Common myeloid progenitor, CD34-positive (primary cell): ENCODE measurements at regions not wholly inside any gene's neighbourhood (a gene's known extent, or its start where the extent isn't known, plus 50 kb on each side); places are given as distances from the start of the nearest gene placed in this dataset.

ENCODE experiments used
- CTCF ChIA-PET: fragments of 350-600 bp; sonication (Branson Sonifier 250); formaldehyde crosslinking; loops from one replicate; lab custom pipeline; 2021; ENCODE audit warnings: antibody characterized with exemption; lab: Charles Lee
- POLR2A ChIA-PET: fragments of 350-600 bp; sonication (Branson Sonifier 250); formaldehyde crosslinking; loops from one replicate; lab custom pipeline; 2021; ENCODE audit warnings: antibody characterized with exemption; lab: Charles Lee
- DNase-seq, 3 donors: peaks; one replicate each; pipeline versions ENCODE4 v3.0.0 to v3.0.0-alpha.2; 2013
- H3K27ac ChIP-seq, 2 experiments: 1 replicate in 1 of 2; 2 replicates in 1 of 2; pipeline ENCODE4 v1.7.0; 2013; ENCODE audit warnings: inconsistent platforms in 2 of 2, low read length in 2 of 2, mild to moderate bottlenecking in 2 of 2, low read depth in 1 of 2, moderate library complexity in 1 of 2; ENCODE audit not compliant: severe bottlenecking in 2 of 2, insufficient read depth in 1 of 2, poor library complexity in 1 of 2
- H3K27me3 ChIP-seq, 5 experiments: replicated peaks in 2 of 5; 1 replicate in 3 of 5; 2 replicates in 2 of 5; pipeline versions ENCODE4 v1.6.1 to v1.7.0; 2013; ENCODE audit warnings: low read length in 4 of 5, mild to moderate bottlenecking in 2 of 5, moderate library complexity in 2 of 5, inconsistent platforms in 1 of 5; ENCODE audit not compliant: insufficient read depth in 5 of 5, control insufficient read depth in 4 of 5
- H3K36me3 ChIP-seq, 4 experiments: 1 replicate in 2 of 4; 2 replicates in 2 of 4; pipeline versions ENCODE4 v1.6.1 to v1.7.0; 2013; ENCODE audit warnings: low read length in 3 of 4, control low read depth in 1 of 4, mild to moderate bottlenecking in 1 of 4; ENCODE audit not compliant: control insufficient read depth in 4 of 4, insufficient read depth in 4 of 4
- H3K4me1 ChIP-seq, 4 experiments: 1 replicate in 3 of 4; 2 replicates in 1 of 4; pipeline versions ENCODE4 v1.6.1 to v1.7.1; 2013; ENCODE audit warnings: low read length in 3 of 4, mild to moderate bottlenecking in 3 of 4, control low read depth in 1 of 4, inconsistent platforms in 1 of 4, moderate library complexity in 1 of 4; ENCODE audit not compliant: control insufficient read depth in 4 of 4, insufficient read depth in 4 of 4; ENCODE audit errors: control extremely low read depth in 1 of 4
- H3K4me3 ChIP-seq, 7 experiments: 1 replicate in 4 of 7; 2 replicates in 3 of 7; pipeline versions ENCODE4 v1.5.1 to v1.7.0; 2013; ENCODE audit warnings: mild to moderate bottlenecking in 7 of 7, low read length in 6 of 7, moderate library complexity in 6 of 7, inconsistent platforms in 2 of 7, low read depth in 2 of 7, control low read depth in 1 of 7; ENCODE audit not compliant: insufficient read depth in 4 of 7, control insufficient read depth in 1 of 7; ENCODE audit errors: extremely low read depth in 1 of 7
- H3K9me3 ChIP-seq, 5 experiments: 1 replicate in 4 of 5; 2 replicates in 1 of 5; pipeline versions ENCODE4 v1.6.1 to v1.7.1; 2013; ENCODE audit warnings: low read length in 4 of 5, mild to moderate bottlenecking in 2 of 5, inconsistent platforms in 1 of 5, low read depth in 1 of 5, moderate library complexity in 1 of 5; ENCODE audit not compliant: control insufficient read depth in 4 of 5, insufficient read depth in 2 of 5; ENCODE audit errors: control extremely low read depth in 1 of 5
- WGBS: methylation state at CpG from one replicate; pipeline ENCODE4 v1.1.5; 2013; ENCODE audit not compliant: insufficient coverage; 5-methylcytosine and 5-hydroxymethylcytosine counted together

GRCh38 chr11:130526846-130527245 lies 78.4 kb downstream of the ADAMTS15 start:
- DNase-seq = no peak
- WGBS = 75% methylated on average over 1 of the region's 3 CpGs
- CTCF ChIA-PET = no interaction called here

GRCh38 chr11:130527636-130528297 lies 79.3 kb downstream of the ADAMTS15 start:
- Histone ChIP-seq H3K36me3 (no peaks in the 10 kb centered on the region), H3K27me3 (no peaks in the 10 kb centered on the region), H3K4me3 (no peak overlapping the region), H3K4me1 (peaks cover 0 to 2% (median 0%) of the 10 kb centered on the region in 4 experiments), H3K9me3 (no peaks in the 10 kb centered on the region), H3K27ac (no peak overlapping the region)
- POLR2A ChIA-PET = no interaction called here
- no peak for DNase-seq
- CTCF ChIA-PET = no interaction called here
- 15% methylated on average over 3 of the region's 5 CpGs for WGBS

More at GRCh38 chr11:130526846-130527245, 78.4 kb downstream of the ADAMTS15 start:
- Histone ChIP-seq H3K36me3 (no peaks in the 10 kb centered on the region), H3K9me3 (no peaks in the 10 kb centered on the region), H3K4me3 (no peak overlapping the region), H3K4me1 (peaks cover 0 to 2% (median 0%) of the 10 kb centered on the region in 4 experiments), H3K27ac (no peak overlapping the region), H3K27me3 (no peaks in the 10 kb centered on the region)
- POLR2A ChIA-PET = no interaction called here

GRCh38 chr11:130528298-130529261 lies 80.1 kb downstream of the ADAMTS15 start:
- ChIA-PET CTCF (no interaction called here), POLR2A (no interaction called here)
- Histone ChIP-seq H3K4me3 (no peak overlapping the region), H3K9me3 (no peaks in the 10 kb centered on the region), H3K36me3 (no peaks in the 10 kb centered on the region), H3K27me3 (no peaks in the 10 kb centered on the region), H3K4me1 (peaks cover 0 to 2% (median 0%) of the 10 kb centered on the region in 4 experiments), H3K27ac (no peak overlapping the region)
- 93% methylated on average over 8 of the region's 16 CpGs for WGBS
- DNase-seq = no peak

GRCh38 chr11:130529366-130529765 lies 80.9 kb downstream of the ADAMTS15 start:
- ChIA-PET CTCF (interaction anchor here (1.4 kb wide), 1 partner anchor 12 kb away, joined by 3 read pairs; no protein-coding TSS in a partner anchor), POLR2A (no interaction called here)
- no peak overlapping the region for H3K4me3 ChIP-seq
- no peaks in the 10 kb centered on the region for H3K27me3 ChIP-seq
- no peaks in the 10 kb centered on the region for H3K36me3 ChIP-seq
- WGBS = 79% methylated on average over 3 of the region's 5 CpGs
- H3K27ac ChIP-seq = no peak overlapping the region
- DNase-seq = no peak
- H3K4me1 ChIP-seq = peaks cover 0 to 2% (median 0%) of the 10 kb centered on the region in 4 experiments
- H3K9me3 ChIP-seq = no peaks in the 10 kb centered on the region

GRCh38 chr11:130531061-130531460 lies 82.6 kb downstream of the ADAMTS15 start:
- CTCF ChIA-PET = interaction anchor here (1.4 kb wide), 1 partner anchor 11 kb away, joined by 3 read pairs; no protein-coding TSS in a partner anchor
- peak in 1 of 3 donors; percentile 2 for DNase-seq
- WGBS = 94% methylated on average over 2 of the region's 2 CpGs

GRCh38 chr11:130533113-130533798 lies 84.8 kb downstream of the ADAMTS15 start:
- peaks cover 0 to 2% (median 0%) of the 10 kb centered on the region in 5 experiments for H3K27me3 ChIP-seq
- 96% methylated on average over 11 of the region's 12 CpGs for WGBS
- H3K36me3 ChIP-seq = no peaks in the 10 kb centered on the region
- H3K4me3 ChIP-seq = no peak overlapping the region
- no peaks in the 10 kb centered on the region for H3K4me1 ChIP-seq
- no peaks in the 10 kb centered on the region for H3K9me3 ChIP-seq
- POLR2A ChIA-PET = no interaction called here
- no peak overlapping the region for H3K27ac ChIP-seq
- no peak for DNase-seq
- CTCF ChIA-PET = no interaction called here

More at GRCh38 chr11:130531061-130531460, 82.6 kb downstream of the ADAMTS15 start:
- Histone ChIP-seq H3K27me3 (peaks cover 0 to 2% (median 0%) of the 10 kb centered on the region in 5 experiments), H3K9me3 (no peaks in the 10 kb centered on the region), H3K4me1 (peaks cover 0 to 2% (median 0%) of the 10 kb centered on the region in 4 experiments), H3K36me3 (no peaks in the 10 kb centered on the region), H3K4me3 (no peak overlapping the region), H3K27ac (no peak overlapping the region)
- POLR2A ChIA-PET = no interaction called here
